Right lobe of liver (tissue), 4 donors: ENCODE measurements at regions not wholly inside any gene's neighbourhood (a gene's known extent, or its start where the extent isn't known, plus 50 kb on each side); places are given as distances from the start of the nearest gene placed in this dataset.

Experiments used
- CTCF ChIP-seq, 4 donors: fragments of 200-600 bp in 3 of 4; fragments of 450-650 bp in 1 of 4; IDR thresholded peaks; one replicate each; pipeline versions ENCODE4 v1.5.1 to v1.8.0; 2016 to 2022; ENCODE audit warnings: antibody characterized with exemption in 4 of 4, mild to moderate bottlenecking in 2 of 4
- POLR2A ChIP-seq: fragments of 450-650 bp; IDR thresholded peaks from one replicate; pipeline ENCODE4 v1.6.1; 2017; ENCODE audit warnings: antibody characterized with exemption, mild to moderate bottlenecking
- donor health status: DM: no; HTN: no; CAD: no.
- donor health status: DM: no; HTN: no; CAD: no.
- donor health status: DM: no; HTN: yes; CAD: no.

- TF ChIP-seq CTCF (IDR thresholded peaks at IDR 0.05) (no peak), POLR2A (no peak)
Observed at GRCh38 chr16:51869176-51869575, 677.8 kb downstream of the TOX3 start.
